ENCODE measurements at regions not wholly inside any gene's neighbourhood (a gene's known extent, or its start where the extent isn't known, plus 50 kb on each side); places are given as distances from the start of the nearest gene placed in this dataset.

DNA sequence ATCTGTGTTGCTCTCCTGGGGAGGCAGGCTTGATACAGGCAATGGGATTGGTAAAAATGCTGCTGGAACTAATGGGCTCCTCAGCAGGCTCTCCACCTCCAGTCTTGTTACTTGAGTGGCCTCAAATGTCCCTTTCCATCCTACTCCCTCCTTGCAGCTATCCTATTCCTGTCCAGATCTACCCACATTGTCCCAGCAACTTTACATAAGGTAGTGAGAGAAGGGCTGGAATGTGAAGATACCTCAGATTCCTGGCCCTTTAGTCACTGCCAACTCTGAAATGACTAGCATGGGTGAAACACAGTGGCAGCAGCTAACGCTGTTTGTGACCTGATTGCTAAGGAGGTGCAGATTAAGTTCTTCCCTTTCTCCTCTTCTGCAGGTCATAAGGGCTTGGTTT is 210.1 kb upstream of the HS3ST4 start (continued):
- TF ChIP-seq, protein P1, sequence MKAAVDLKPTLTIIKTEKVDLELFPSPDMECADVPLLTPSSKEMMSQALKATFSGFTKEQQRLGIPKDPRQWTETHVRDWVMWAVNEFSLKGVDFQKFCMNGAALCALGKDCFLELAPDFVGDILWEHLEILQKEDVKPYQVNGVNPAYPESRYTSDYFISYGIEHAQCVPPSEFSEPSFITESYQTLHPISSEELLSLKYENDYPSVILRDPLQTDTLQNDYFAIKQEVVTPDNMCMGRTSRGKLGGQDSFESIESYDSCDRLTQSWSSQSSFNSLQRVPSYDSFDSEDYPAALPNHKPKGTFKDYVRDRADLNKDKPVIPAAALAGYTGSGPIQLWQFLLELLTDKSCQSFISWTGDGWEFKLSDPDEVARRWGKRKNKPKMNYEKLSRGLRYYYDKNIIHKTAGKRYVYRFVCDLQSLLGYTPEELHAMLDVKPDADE (IDR thresholded peaks at IDR 0.05): no peak
- TF ChIP-seq REST (IDR thresholded peaks at IDR 0.05; ENCODE audit: unreplicated experiment) (no peak), NANOG (IDR thresholded peaks at IDR 0.05; ENCODE audit: borderline replicate concordance) (no peak), EZH2phosphoT487 (IDR thresholded peaks at IDR 0.05; ENCODE audit: unreplicated experiment) (no peak), CREB1 (CRISPR knock-in tag; IDR thresholded peaks at IDR 0.05; ENCODE audit: low read depth) (no peak), POLR2AphosphoS5 (IDR thresholded peaks at IDR 0.05; ENCODE audit: low read depth) (no peak)

DNA sequence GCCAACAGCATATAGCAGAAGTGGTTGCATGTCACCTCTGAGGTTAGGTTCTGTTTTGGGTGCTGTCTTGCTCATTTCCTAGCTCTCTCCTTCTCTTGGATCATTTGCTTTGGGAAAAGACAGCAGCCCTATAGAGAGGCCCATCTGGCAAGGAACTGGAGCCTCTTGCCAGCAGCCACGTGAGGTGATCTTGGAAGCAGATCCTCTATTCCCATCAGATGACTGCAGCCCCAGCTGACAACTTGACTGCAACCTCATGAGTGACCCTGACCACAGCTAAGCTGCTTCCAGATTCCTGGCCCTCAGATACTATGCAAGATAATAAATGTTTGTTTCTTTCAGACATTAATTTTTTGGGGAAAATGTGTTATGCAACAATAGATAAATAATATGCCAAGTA is 213.3 kb upstream of the HS3ST4 start:
- H3F3A ChIP-seq (replicated peaks; ENCODE audit: low read depth): no peaks in the 10 kb centered on the region
- no peak for ATAC-seq
- H3K9me3 Mint-ChIP-seq: peaks cover 76% of the 10 kb centered on the region
- no peak for TF ChIP-seq REST (IDR thresholded peaks at IDR 0.05; ENCODE audit: unreplicated experiment)
- TF ChIP-seq, protein P2, sequence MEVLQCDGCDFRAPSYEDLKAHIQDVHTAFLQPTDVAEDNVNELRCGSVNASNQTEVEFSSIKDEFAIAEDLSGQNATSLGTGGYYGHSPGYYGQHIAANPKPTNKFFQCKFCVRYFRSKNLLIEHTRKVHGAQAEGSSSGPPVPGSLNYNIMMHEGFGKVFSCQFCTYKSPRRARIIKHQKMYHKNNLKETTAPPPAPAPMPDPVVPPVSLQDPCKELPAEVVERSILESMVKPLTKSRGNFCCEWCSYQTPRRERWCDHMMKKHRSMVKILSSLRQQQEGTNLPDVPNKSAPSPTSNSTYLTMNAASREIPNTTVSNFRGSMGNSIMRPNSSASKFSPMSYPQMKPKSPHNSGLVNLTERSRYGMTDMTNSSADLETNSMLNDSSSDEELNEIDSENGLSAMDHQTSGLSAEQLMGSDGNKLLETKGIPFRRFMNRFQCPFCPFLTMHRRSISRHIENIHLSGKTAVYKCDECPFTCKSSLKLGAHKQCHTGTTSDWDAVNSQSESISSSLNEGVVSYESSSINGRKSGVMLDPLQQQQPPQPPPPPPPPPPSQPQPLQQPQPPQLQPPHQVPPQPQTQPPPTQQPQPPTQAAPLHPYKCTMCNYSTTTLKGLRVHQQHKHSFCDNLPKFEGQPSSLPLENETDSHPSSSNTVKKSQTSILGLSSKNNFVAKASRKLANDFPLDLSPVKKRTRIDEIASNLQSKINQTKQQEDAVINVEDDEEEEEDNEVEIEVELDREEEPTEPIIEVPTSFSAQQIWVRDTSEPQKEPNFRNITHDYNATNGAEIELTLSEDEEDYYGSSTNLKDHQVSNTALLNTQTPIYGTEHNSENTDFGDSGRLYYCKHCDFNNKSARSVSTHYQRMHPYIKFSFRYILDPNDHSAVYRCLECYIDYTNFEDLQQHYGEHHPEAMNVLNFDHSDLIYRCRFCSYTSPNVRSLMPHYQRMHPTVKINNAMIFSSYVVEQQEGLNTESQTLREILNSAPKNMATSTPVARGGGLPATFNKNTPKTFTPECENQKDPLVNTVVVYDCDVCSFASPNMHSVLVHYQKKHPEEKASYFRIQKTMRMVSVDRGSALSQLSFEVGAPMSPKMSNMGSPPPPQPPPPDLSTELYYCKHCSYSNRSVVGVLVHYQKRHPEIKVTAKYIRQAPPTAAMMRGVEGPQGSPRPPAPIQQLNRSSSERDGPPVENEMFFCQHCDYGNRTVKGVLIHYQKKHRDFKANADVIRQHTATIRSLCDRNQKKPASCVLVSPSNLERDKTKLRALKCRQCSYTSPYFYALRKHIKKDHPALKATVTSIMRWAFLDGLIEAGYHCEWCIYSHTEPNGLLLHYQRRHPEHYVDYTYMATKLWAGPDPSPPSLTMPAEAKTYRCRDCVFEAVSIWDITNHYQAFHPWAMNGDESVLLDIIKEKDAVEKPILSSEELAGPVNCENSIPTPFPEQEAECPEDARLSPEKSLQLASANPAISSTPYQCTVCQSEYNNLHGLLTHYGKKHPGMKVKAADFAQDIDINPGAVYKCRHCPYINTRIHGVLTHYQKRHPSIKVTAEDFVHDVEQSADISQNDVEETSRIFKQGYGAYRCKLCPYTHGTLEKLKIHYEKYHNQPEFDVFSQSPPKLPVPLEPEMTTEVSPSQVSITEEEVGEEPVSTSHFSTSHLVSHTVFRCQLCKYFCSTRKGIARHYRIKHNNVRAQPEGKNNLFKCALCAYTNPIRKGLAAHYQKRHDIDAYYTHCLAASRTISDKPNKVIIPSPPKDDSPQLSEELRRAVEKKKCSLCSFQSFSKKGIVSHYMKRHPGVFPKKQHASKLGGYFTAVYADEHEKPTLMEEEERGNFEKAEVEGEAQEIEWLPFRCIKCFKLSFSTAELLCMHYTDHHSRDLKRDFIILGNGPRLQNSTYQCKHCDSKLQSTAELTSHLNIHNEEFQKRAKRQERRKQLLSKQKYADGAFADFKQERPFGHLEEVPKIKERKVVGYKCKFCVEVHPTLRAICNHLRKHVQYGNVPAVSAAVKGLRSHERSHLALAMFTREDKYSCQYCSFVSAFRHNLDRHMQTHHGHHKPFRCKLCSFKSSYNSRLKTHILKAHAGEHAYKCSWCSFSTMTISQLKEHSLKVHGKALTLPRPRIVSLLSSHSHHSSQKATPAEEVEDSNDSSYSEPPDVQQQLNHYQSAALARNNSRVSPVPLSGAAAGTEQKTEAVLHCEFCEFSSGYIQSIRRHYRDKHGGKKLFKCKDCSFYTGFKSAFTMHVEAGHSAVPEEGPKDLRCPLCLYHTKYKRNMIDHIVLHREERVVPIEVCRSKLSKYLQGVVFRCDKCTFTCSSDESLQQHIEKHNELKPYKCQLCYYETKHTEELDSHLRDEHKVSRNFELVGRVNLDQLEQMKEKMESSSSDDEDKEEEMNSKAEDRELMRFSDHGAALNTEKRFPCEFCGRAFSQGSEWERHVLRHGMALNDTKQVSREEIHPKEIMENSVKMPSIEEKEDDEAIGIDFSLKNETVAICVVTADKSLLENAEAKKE (CRISPR knock-in tag; IDR thresholded peaks at IDR 0.05): no peak
- no peak for TF ChIP-seq STAT1 (IDR thresholded peaks at IDR 0.05; ENCODE audit: unreplicated experiment)
- TF ChIP-seq JUNB (IDR thresholded peaks at IDR 0.05; ENCODE audit: unreplicated experiment): no peak
- no peak for TF ChIP-seq ZNF331 (CRISPR knock-in tag; IDR thresholded peaks at IDR 0.05; ENCODE audit: low read depth)
- no peak for TF ChIP-seq EZH2 (IDR thresholded peaks at IDR 0.05; ENCODE audit: low read depth, unreplicated experiment)
- TF ChIP-seq CREB1 (CRISPR knock-in tag; IDR thresholded peaks at IDR 0.05; ENCODE audit: low read depth): no peak
- TF ChIP-seq ZNF114 (CRISPR knock-in tag; IDR thresholded peaks at IDR 0.05): no peak
- TF ChIP-seq EZH2phosphoT487 (IDR thresholded peaks at IDR 0.05; ENCODE audit: unreplicated experiment): no peak

More for the DNA sequence above, 213.3 kb upstream of the HS3ST4 start:
- no peaks in the 10 kb centered on the region for H3K27me3 ChIP-seq (ENCODE audit: insufficient read depth)
- no peaks in the 10 kb centered on the region for H4K20me1 ChIP-seq (replicated peaks; ENCODE audit: insufficient read depth)
- Mint-ChIP-seq H3K4me3 (no peak overlapping the region), H3K36me3 (ENCODE audit: low read depth) (no peaks in the 10 kb centered on the region), H3K27ac (no peak overlapping the region), H3K27me3 (ENCODE audit: insufficient read depth, low read depth, poor library complexity) (peaks cover 5% of the 10 kb centered on the region), H3K4me1 (0 out of 3 replicates have a peak, but pooled peaks cover 2% of the 10 kb centered on the region)
- H3K79me2 ChIP-seq (replicated peaks; ENCODE audit: insufficient read depth): no peaks in the 10 kb centered on the region
- H3K4me1 ChIP-seq (ENCODE audit: insufficient read depth): no peaks in the 10 kb centered on the region
- DNase-seq (ENCODE audit: low spot score): no peak
- no peak overlapping the region for H2AFZ ChIP-seq
- H3K4me2 ChIP-seq: no peak overlapping the region
- no peak overlapping the region for H3K4me3 ChIP-seq
- H3K36me3 ChIP-seq (ENCODE audit: insufficient read depth): no peaks in the 10 kb centered on the region
- H3K9me2 ChIP-seq (ENCODE audit: insufficient read depth): no peaks in the 10 kb centered on the region
- H3K27ac ChIP-seq (ENCODE audit: low read depth): no peak overlapping the region

All from GM23338 (cell line).